Neural cell (in vitro differentiated cells): ENCODE measurements at regions not wholly inside any gene's neighbourhood (a gene's known extent, or its start where the extent isn't known, plus 50 kb on each side); places are given as distances from the start of the nearest gene placed in this dataset.

Experiments
- EZH2 ChIP-seq: fragments of 200-600, 300-800 bp; shearing (Covaris generic), sonication (generic); IDR thresholded peaks from 2 replicates; pipeline ENCODE4 v1.6.1; 2014; ENCODE audit warnings: antibody characterized with exemption, low read length, borderline replicate concordance, mild to moderate bottlenecking; ENCODE audit not compliant: insufficient read depth, poor library complexity, severe bottlenecking
- POLR2AphosphoS5 ChIP-seq: IDR thresholded peaks from 2 replicates; pipeline ENCODE4 v1.6.1; 2012
- TAF1 ChIP-seq: IDR thresholded peaks from 2 replicates; pipeline ENCODE4 v1.6.1; 2012; ENCODE audit warnings: low read depth
- TF ChIP-seq, protein P1 (sequence below): fragments of 450-650 bp; IDR thresholded peaks from 2 replicates; pipeline ENCODE4 v1.5.1; 2014; ENCODE audit warnings: antibody characterized with exemption, mild to moderate bottlenecking, moderate library complexity; ENCODE audit not compliant: poor library complexity, severe bottlenecking

DNA sequence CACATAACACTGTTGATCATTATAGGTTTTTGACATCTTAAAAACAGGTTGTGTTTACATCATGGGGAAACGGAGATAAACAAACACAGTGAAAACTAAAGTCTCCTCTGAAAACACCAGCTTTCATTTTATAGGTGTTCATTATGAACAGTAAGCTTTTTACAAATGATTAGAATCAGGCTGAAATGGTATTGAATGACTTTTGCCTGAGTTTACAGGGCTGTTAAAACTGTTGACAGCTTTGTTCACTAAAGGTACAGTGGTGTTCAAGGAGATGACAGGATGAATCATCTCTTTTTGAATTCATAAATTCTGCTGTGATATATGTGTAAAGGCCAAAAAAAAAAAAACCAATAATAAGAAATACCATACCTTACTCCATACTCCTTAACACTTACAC lies 184.6 kb upstream of the CNTN5 start:
- TF ChIP-seq, protein P1, sequence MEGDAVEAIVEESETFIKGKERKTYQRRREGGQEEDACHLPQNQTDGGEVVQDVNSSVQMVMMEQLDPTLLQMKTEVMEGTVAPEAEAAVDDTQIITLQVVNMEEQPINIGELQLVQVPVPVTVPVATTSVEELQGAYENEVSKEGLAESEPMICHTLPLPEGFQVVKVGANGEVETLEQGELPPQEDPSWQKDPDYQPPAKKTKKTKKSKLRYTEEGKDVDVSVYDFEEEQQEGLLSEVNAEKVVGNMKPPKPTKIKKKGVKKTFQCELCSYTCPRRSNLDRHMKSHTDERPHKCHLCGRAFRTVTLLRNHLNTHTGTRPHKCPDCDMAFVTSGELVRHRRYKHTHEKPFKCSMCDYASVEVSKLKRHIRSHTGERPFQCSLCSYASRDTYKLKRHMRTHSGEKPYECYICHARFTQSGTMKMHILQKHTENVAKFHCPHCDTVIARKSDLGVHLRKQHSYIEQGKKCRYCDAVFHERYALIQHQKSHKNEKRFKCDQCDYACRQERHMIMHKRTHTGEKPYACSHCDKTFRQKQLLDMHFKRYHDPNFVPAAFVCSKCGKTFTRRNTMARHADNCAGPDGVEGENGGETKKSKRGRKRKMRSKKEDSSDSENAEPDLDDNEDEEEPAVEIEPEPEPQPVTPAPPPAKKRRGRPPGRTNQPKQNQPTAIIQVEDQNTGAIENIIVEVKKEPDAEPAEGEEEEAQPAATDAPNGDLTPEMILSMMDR, result no peak
- TF ChIP-seq EZH2 (no peak), TAF1 (no peak), POLR2AphosphoS5 (no peak)
